Activated naive CD4-positive, alpha-beta T cell treated with anti-CD3 and anti-CD28 coated beads, Interleukin-2, amount 50 U/mL, for 16 hours (primary cell): ENCODE measurements at regions not wholly inside any gene's neighbourhood (a gene's known extent, or its start where the extent isn't known, plus 50 kb on each side); places are given as distances from the start of the nearest gene placed in this dataset.

Experiments
- DNase-seq: peaks from one replicate; pipeline ENCODE4 v3.0.0-alpha.2; 2020

- DNase-seq: peak; percentile 64
Measured at GRCh38 chr10:14385596-14386593, 55.2 kb upstream of the FRMD4A start.

DNA sequence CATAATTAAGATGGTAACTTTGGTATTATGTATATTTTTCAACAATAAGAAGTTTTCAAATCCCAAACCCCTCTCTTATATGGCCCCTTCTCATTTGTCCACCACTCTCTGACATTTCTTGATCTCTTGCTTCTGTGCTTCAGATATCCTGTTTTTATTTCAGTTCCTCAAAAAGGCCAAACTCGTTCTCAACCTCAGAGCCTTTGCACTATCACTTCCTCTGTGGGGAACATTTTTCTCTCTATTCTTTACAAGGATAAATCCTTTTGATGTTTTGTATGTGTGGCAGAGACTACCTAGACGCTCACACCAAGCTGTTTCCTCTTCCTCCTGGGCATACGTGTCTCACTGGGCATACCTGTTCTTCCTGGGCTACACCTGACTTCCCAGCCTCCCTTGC lies 54.2 kb upstream of the FRMD4A start:
- no peak for DNase-seq

GRCh38 chr10:14384116-14384730 lies 53.5 kb upstream of the FRMD4A start:
- no peak for DNase-seq

DNA sequence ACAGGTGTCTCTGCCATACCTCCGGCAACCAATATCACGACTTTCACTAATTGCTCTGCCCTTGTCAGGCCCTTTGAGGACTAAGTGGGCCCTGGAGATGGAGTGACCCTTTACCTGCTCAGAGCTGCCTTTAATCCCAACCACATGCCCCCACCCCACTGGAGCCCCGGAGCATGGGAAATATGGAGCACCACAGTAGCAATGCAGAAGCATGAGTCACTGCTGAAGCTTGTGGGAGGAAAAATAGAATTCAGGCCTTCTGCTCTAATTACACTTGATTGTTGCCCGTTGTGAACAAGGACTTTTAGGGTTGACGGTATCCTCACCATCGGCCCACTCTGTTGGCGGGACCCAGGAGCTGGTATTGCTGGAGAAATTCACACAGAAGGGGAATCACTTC lies 52.5 kb upstream of the FRMD4A start:
- no peak for DNase-seq

DNA sequence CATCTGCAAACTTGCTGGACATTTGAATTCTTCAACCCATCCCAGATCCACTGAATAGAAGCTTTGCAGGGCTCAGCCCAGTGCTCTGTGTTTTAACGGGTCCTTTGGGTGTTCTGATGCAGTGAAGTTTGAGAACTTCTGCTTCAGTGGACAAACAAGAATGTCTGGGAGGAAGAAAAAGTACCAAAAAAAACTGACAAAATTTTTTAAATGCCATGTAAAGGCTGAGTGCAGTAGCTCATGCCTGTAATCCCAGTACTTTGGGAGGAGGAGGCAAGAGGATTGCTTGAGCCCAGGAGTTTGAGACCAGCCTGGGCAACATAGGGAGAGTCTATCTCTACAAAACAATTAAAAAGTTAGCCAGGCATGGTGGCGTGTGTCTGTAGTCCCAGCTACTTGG lies 51.8 kb upstream of the FRMD4A start:
- no peak for DNase-seq

DNA sequence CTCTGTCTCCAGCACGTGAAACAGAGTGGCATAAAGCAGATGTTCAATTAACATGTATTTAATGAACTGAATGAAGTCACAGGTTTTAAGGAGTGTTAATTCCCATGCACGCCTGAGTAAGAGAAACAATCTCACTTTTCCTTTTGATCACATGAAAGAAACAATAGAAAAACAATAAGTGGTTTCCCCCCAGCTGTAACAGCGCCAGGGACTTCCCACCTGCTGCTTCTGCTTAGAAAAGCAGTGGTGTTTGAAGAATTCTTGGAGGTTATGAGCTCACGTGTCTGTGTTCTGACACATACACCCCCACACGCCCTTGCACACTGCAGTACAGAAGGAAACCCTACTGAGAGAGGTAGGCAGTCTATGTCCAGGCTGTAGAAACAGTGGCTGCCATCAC lies 51.3 kb upstream of the FRMD4A start:
- DNase-seq: peak; percentile 78

DNA sequence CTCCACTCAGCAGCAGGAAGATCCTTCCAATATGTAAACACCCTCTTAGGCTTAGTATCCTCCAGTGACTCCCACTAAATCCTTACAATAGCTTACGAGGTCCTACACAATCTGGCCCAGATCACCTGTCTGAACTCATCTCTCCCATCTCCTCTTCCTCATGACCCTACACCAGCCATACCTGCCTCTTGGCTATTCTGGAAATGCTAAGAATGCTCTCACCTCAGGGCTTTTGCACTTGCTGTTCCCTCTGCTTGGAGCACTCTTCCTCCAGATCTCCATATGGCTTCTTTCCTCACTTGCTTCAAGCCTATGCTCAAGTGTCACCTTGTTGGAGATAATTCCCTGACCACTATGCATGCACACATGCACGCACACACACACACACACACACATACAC lies 50.8 kb upstream of the FRMD4A start:
- DNase-seq: no peak

- no peak for DNase-seq
Measured at GRCh38 chr10:14380746-14381145, 50.0 kb upstream of the FRMD4A start.
